ENCODE measurements at regions not wholly inside any gene's neighbourhood (a gene's known extent, or its start where the extent isn't known, plus 50 kb on each side); places are given as distances from the start of the nearest gene placed in this dataset.

GRCh38 chr10:90227217-90227656, 525.8 kb downstream of the KIF20B start:
- TF ChIP-seq CTCF (conservative IDR thresholded peaks at IDR 0.05; ENCODE audit: low read depth, low read length) (no peak), EZH2phosphoT487 (IDR thresholded peaks at IDR 0.05; ENCODE audit: borderline replicate concordance, low read length) (no peak)
